Hematopoietic multipotent progenitor cell treated with erythropoietin and hydrocortisone succinate and interleukin-3 and kit ligand, for 8 days (in vitro differentiated cells): ENCODE measurements at regions not wholly inside any gene's neighbourhood (a gene's known extent, or its start where the extent isn't known, plus 50 kb on each side); places are given as distances from the start of the nearest gene placed in this dataset.
"Not testable (repeated sequence)": the region's sequence is repeated elsewhere in the genome, so short reads cannot be mapped to it uniquely, and the experiment has no call there.

ENCODE experiments used
- DNase-seq: peaks from one replicate; pipeline ENCODE4 v3.0.0-alpha.2; 2015

GRCh38 chr14:39722547-39723273, 290.5 kb upstream of the FBXO33 start:
- DNase-seq: no peak

- no peak for DNase-seq
These were observed 284.8 kb upstream of the FBXO33 start for GRCh38 chr14:39716987-39717570.

GRCh38 chr14:39712293-39712999, 280.2 kb upstream of the FBXO33 start:
- no peak for DNase-seq

DNA sequence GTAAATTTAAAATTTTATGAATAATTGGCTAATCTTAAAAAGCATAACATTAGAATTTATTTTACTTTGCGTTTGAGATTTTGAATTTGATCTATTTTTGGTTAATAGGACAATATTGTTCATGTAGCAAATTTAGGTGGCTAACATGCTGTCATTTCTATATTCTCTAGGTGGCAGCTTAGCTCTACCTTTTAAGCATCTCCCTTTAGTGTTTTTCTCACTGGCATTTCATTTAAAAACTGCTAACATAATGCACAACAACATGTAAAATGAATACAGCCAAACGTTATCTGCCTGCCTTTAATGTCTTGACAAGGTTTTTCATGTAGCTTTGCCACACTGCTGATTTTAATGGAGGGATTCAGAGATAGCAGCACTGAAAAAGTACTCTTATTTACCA, 272.4 kb upstream of the FBXO33 start:
- DNase-seq: no peak

- DNase-seq: no peak
These were observed 262.1 kb upstream of the FBXO33 start for GRCh38 chr14:39694341-39694740.

DNA sequence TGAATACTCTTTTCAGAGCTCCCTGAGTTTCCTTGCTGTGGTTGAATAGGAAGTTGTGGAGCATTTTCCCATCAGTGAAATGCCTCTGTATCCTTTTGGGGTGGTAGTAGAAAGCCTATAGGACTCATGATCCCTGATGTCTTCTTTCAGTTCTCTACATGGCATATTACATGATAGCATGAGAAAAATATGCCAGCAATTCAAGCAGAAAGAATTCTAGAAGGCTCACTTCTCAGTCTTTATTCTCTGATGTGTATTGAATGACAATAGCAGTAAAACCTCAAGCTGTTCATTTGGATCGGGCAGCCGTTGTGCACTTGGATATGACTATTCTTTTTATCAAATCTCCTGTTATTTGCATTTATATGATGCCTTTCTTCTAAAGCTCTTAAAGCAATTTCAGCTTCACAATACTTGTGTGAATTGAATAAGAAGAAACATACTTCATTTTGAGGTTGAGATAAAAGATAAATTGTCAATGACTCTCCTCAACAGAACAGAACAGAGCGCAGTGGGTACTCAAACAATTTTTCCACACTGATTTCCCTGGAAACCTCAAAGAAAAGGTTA, 251.5 kb upstream of the FBXO33 start:
- no peak for DNase-seq

- DNase-seq: no peak
These were observed 250.3 kb upstream of the FBXO33 start for GRCh38 chr14:39682582-39682981.

- no peak for DNase-seq
These were observed 249.7 kb upstream of the FBXO33 start for GRCh38 chr14:39681782-39682399.

- DNase-seq: no peak
These were observed 248.5 kb upstream of the FBXO33 start for GRCh38 chr14:39680777-39681176.

- DNase-seq: no peak
These were observed 241.5 kb upstream of the FBXO33 start for GRCh38 chr14:39673734-39674133.

DNA sequence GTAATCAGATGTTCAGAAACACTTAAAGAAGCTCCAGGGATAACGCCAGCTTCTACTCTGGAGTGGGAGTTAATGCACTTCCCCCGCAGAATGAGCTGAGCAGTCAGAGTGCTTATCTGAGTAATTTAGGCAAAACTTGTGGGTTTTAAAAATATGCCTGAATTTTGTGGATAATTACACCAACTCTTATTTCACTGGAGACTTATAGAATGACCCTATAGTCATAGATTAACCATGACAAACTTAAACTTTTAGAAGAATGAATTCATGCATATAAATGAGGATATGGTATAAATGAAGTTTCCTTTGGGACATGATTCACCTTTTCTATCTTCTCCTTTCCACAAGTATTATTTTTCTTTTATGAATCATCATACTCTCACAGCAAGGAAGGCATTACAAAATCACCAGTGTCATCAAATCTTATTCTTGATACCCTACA, 241.1 kb upstream of the FBXO33 start:
- no peak for DNase-seq

DNA sequence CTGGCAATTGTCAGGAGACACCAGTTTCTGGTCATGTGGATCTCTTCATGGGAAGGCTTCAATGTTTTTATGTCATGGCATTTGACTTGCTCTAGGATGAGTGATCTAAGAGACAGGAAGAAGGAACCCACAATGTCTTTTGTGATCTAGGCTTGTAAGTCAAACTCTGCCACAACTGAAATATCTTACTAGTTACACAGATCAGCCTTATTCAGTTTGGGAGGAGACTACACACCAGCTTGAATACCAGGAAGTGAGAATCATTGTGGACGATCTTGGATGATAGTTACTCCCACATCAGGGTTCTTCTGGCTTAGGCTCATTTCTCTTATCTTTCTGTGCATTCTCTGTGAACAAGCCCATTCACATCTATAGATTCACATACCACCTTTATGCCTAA, 236.2 kb upstream of the FBXO33 start:
- DNase-seq: no peak

GRCh38 chr14:39666386-39666785, 234.2 kb upstream of the FBXO33 start:
- DNase-seq: no peak

- DNase-seq: no peak
These were observed 232.8 kb upstream of the FBXO33 start for GRCh38 chr14:39665075-39665475.

DNA sequence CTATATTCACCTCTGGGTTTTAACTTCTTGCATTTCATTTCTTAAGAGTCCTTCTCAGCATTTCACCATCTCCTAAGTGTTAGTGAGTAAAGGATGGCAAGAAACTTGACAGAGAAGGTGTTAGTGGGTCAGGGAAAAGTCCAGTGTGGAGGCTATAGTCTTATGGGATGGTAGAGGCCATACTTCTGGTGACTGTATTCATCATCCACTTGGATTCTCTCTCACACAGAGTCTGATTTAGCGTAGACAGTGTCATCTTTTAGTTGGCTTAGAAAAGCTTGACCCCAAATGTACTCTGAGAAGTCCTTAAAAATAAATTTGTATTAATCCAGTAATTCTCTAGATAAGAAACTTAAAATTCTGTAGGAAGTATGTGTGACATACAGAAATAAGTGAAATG, 232.4 kb upstream of the FBXO33 start:
- DNase-seq: no peak

DNA sequence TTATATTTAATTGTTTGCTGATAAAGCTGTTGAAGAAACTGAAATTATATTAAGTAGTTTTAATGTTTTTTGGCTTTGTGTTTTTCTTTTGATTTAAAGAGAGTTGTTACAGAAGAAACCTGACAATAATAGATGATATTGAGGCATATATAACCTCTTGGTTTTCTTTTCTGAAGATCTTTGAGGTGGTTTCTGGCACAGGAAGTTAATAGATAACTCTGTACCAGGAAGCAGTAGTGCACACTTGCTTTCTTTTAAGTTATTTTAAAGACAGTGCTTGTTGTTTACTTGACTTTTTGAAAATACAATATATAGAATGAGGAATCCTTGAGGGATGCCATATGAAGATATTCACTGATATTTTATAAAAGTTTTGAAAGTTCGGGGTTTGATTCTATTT, 209.0 kb upstream of the FBXO33 start:
- DNase-seq: no peak

- DNase-seq: not testable (repeated sequence)
These were observed 206.8 kb upstream of the FBXO33 start for GRCh38 chr14:39639009-39639408.

DNA sequence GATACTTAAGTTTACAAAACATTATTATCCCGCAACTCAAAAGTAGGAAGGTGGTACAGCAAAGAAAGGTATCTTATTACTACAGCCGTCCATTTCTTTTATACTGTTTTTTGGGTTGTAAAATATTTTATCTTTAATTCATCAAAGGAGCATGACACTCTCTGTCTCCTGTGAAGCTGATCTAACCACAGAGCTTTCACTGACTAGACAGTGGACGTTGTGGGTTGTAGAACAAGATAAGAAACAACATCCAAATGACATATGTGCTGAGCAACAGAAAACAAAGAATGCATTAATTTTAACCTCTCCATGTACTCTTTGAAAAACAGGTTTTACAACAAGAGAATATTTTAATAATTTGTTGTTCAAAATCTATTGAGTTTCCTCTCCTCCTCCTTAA, 195.9 kb upstream of the FBXO33 start:
- no peak for DNase-seq

GRCh38 chr14:39626589-39627576, 194.7 kb upstream of the FBXO33 start:
- no peak for DNase-seq

GRCh38 chr14:39621678-39622077, 189.4 kb upstream of the FBXO33 start:
- no peak for DNase-seq

GRCh38 chr14:39621223-39621622, 189.0 kb upstream of the FBXO33 start:
- no peak for DNase-seq

- DNase-seq: no peak
These were observed 185.3 kb upstream of the FBXO33 start for GRCh38 chr14:39617537-39617936.
